ENCODE measurements at regions not wholly inside any gene's neighbourhood (a gene's known extent, or its start where the extent isn't known, plus 50 kb on each side); places are given as distances from the start of the nearest gene placed in this dataset.

GRCh38 chr10:62638062-62638477 is 166.4 kb upstream of the ADO start:
- ChIA-PET CTCF (interaction anchor here (0.6 kb wide), 2 partner anchors 30 to 228 kb away, joined by 3 read pairs; no protein-coding TSS in a partner anchor), POLR2A (ENCODE audit: low non-redundant PET) (no interaction called here)
- DNase-seq (ENCODE audit: low spot score): no peak
- no peak for TF ChIP-seq CTCF (conservative IDR thresholded peaks at IDR 0.05; ENCODE audit: low read depth)
- H3K27ac ChIP-seq: no peak overlapping the region

GRCh38 chr10:62639144-62639543 is 165.4 kb upstream of the ADO start:
- no peak for TF ChIP-seq CTCF (conservative IDR thresholded peaks at IDR 0.05; ENCODE audit: low read depth)
- ChIA-PET CTCF (no interaction called here), POLR2A (ENCODE audit: low non-redundant PET) (no interaction called here)
- no peak for DNase-seq (ENCODE audit: low spot score)
- no peak overlapping the region for H3K27ac ChIP-seq

GRCh38 chr10:62640411-62640810 is 164.1 kb upstream of the ADO start:
- POLR2A ChIA-PET (ENCODE audit: low non-redundant PET): no interaction called here

GRCh38 chr10:62643606-62644587 is 160.6 kb upstream of the ADO start:
- no peak for DNase-seq (ENCODE audit: low spot score)
- no peak overlapping the region for H3K27ac ChIP-seq
- TF ChIP-seq CTCF (conservative IDR thresholded peaks at IDR 0.05; ENCODE audit: low read depth): no peak
- CTCF ChIA-PET: no interaction called here
- POLR2A ChIA-PET (ENCODE audit: low non-redundant PET): no interaction called here

More at GRCh38 chr10:62640411-62640810, 164.1 kb upstream of the ADO start:
- CTCF ChIA-PET: no interaction called here
- no peak for DNase-seq (ENCODE audit: low spot score)
- H3K27ac ChIP-seq: no peak overlapping the region
- TF ChIP-seq CTCF (conservative IDR thresholded peaks at IDR 0.05; ENCODE audit: low read depth): no peak

- TF ChIP-seq CTCF (conservative IDR thresholded peaks at IDR 0.05; ENCODE audit: low read depth): no peak
- DNase-seq (ENCODE audit: low spot score): no peak
- CTCF ChIA-PET: no interaction called here
- no peak overlapping the region for H3K27ac ChIP-seq
- POLR2A ChIA-PET (ENCODE audit: low non-redundant PET): interaction anchor here (0.7 kb wide), 1 partner anchor 11 kb away, joined by 3 read pairs; no protein-coding TSS in a partner anchor
These were observed 157.0 kb upstream of the ADO start for GRCh38 chr10:62647375-62648092.

GRCh38 chr10:62648921-62649320 is 155.6 kb upstream of the ADO start:
- DNase-seq (ENCODE audit: low spot score): no peak
- no peak for TF ChIP-seq CTCF (conservative IDR thresholded peaks at IDR 0.05; ENCODE audit: low read depth)
- CTCF ChIA-PET: interaction anchor here (0.6 kb wide), 1 partner anchor 514 kb away, joined by 3 read pairs; no protein-coding TSS in a partner anchor
- no peak overlapping the region for H3K27ac ChIP-seq
- POLR2A ChIA-PET (ENCODE audit: low non-redundant PET): no interaction called here

Data from RWPE1 (cell line).